Fibroblast of skin of right biceps (primary cell): ENCODE measurements at regions not wholly inside any gene's neighbourhood (a gene's known extent, or its start where the extent isn't known, plus 50 kb on each side); places are given as distances from the start of the nearest gene placed in this dataset.

Source experiments
- DNase-seq: peaks from one replicate; pipeline ENCODE4 v3.0.0-alpha.2; 2013

GRCh38 chr6:113320653-113321052 is 536.5 kb upstream of the MARCKS start:
- no peak for DNase-seq

GRCh38 chr6:113326781-113327180 is 530.4 kb upstream of the MARCKS start:
- DNase-seq: no peak

- DNase-seq: peak; percentile 69
Measured at GRCh38 chr6:113328886-113329381, 528.2 kb upstream of the MARCKS start.

- DNase-seq: no peak
Measured at GRCh38 chr6:113329942-113330635, 527.1 kb upstream of the MARCKS start.

- no peak for DNase-seq
Measured at GRCh38 chr6:113330636-113330946, 526.6 kb upstream of the MARCKS start.

- DNase-seq: no peak
Measured at GRCh38 chr6:113331021-113331420, 526.1 kb upstream of the MARCKS start.

- peak; percentile 49 for DNase-seq
Measured at GRCh38 chr6:113338644-113339043, 518.5 kb upstream of the MARCKS start.

- no peak for DNase-seq
Measured at GRCh38 chr6:113339209-113339608, 517.9 kb upstream of the MARCKS start.

GRCh38 chr6:113340371-113340770 is 516.8 kb upstream of the MARCKS start:
- no peak for DNase-seq

GRCh38 chr6:113343940-113344339 is 513.2 kb upstream of the MARCKS start:
- DNase-seq: no peak

GRCh38 chr6:113344969-113345368 is 512.2 kb upstream of the MARCKS start:
- DNase-seq: peak; percentile 74

- DNase-seq: peak; percentile 93
Measured at GRCh38 chr6:113347436-113347835, 509.7 kb upstream of the MARCKS start.

- peak; percentile 55 for DNase-seq
Measured at GRCh38 chr6:113350461-113350860, 506.7 kb upstream of the MARCKS start.

- peak; percentile 97 for DNase-seq
Measured at GRCh38 chr6:113351173-113351834, 505.8 kb upstream of the MARCKS start.

GRCh38 chr6:113352029-113352801 is 504.9 kb upstream of the MARCKS start:
- peak; percentile 94 for DNase-seq

GRCh38 chr6:113352831-113353230 is 504.3 kb upstream of the MARCKS start:
- DNase-seq: no peak

- peak; percentile 71 for DNase-seq
Measured at GRCh38 chr6:113353392-113353791, 503.8 kb upstream of the MARCKS start.

GRCh38 chr6:113354204-113354895 is 502.8 kb upstream of the MARCKS start:
- DNase-seq: no peak

GRCh38 chr6:113356139-113356538 is 501.0 kb upstream of the MARCKS start:
- no peak for DNase-seq

- DNase-seq: no peak
Measured at GRCh38 chr6:113357041-113357440, 500.1 kb upstream of the MARCKS start.

GRCh38 chr6:113358063-113358583 is 499.0 kb upstream of the MARCKS start:
- DNase-seq: no peak

GRCh38 chr6:113359155-113360140 is 497.7 kb upstream of the MARCKS start:
- peak; percentile 90 for DNase-seq
